ENCODE measurements at regions not wholly inside any gene's neighbourhood (a gene's known extent, or its start where the extent isn't known, plus 50 kb on each side); places are given as distances from the start of the nearest gene placed in this dataset.

DNA sequence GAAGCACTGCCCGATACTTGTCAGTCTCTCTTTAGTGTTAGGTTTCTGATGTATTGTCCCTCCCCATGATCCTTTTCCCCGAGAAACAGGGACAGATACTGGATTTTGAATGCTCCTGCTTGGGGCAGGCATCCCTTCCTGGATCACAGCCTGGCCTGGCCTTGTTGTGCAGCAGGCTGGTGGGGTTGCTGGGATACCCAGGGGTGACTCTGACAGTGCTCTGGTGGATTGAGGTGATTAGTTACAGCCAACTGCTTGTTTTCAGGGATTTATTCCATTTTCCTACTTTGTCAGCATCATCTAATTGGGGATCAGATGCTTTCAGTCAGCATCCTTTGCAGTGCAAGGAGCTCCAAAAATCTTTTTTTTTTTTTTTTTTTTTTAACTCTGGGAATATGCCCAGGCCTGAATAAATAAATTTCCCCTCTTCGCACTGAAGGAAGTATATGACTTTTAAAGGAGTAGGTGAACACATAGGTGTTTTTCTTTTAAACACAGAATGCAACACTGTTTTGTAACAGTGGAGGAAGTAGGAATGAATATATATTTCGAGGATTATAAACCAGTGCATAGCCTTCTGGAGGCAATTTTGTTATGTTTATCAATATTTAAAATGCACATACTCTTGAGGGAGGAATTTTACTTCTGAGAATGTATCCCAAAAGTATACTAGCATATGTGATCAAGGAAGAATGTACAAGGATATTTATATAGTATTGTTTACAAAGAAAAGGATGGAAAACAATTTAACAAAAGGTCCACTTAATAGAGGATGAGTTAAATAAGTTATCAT lies 127.3 kb upstream of the ELL2 start:
- no peak for DNase-seq

DNA sequence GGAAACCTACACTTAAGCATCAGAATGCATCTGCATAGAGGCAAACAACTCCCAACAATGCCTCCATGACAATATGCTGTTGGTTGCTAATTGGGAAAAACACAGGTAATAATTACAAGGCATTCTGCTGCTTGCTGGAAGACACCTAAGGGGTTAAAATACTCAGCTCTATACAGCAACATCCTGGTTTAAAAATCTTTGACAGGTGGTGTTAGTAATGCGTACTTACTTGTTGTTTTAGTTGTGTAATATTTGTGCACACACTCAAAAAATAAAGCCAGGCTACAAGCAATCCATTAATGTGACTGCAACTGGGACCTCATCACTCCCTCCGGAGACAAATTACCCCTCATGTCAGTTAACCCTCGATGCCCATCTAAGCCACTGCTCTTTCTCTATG lies 126.3 kb upstream of the ELL2 start:
- DNase-seq = peak; percentile 40

DNA sequence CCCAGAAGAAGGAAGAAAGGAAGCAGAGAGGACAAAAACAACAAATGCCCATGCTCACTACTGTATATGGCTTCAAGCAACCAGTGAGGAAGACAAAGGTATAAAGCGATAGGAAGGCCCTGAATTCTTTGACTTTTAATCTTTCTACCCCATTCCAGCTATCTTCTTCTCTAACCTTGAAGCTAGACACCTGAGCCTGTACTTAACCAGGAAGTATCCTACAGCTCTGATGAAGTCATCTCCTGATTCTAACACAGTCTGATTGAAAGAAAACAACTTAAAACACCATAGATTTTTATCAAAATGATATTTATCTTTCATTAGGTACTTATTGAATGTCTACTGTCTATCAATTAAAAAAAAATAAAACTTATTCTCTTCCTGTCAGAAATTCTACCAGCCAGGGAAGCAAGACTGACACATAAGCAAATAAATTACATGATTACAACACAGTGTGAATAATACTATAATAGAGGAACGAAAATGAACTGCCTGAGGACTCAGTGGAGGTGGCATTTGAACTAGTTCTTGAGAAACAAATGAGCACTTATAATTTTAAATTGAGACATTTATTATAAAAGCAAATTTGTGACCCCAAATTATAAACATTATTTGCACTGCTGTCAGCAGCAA lies 123.3 kb upstream of the ELL2 start:
- no peak for DNase-seq

DNA sequence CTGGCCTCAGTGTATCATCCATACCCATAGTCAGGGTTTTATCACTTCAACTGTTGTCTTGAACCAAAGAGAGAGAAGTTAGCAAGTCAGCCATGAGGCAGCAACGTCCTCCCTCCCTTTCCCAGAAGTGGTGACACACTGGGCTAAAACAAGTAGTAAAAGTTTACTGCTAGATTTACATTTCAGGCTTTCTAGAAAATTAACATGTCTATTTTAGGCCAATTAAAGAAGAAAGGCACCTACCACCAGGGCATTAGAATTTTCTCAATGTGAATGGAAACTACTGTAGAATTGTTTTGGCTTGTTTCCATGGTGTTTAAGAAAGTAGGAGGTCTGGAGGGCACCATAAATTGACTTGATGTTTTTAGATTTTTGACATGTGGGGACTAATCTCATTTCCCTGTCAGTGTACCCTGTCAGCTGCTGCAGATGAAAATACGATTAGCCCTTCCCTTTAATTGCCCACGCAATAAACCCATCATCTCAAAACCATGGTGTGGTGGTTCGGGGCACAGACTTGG lies 121.8 kb upstream of the ELL2 start:
- DNase-seq = no peak

DNA sequence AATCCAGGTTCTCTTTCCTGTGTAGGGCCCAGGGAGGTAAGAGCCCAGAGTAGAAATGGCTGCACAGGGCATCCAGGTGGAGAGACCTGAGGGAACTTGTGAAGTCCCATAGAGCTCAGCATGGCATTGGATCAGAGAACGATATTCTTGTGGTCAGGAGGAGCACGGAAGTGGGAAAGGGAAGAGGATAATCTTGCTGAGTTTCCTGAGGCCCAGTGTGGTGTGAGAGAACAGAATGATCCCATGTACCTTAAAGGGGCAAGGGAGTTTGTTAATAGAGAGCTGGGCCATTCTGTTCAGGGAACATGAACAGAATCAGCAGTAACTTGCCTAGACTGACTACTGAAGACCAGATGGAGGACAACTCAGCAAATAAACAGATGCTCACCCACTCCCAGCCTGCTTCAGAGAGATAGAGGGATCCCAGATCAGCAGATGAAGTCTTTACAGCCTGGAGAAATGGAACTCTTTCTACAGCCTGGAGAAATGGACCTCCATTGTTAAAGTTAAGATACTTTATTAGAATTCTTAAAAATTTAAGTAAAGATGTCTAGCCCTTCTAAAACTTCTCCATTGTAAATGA lies 119.7 kb upstream of the ELL2 start:
- no peak for DNase-seq

DNA sequence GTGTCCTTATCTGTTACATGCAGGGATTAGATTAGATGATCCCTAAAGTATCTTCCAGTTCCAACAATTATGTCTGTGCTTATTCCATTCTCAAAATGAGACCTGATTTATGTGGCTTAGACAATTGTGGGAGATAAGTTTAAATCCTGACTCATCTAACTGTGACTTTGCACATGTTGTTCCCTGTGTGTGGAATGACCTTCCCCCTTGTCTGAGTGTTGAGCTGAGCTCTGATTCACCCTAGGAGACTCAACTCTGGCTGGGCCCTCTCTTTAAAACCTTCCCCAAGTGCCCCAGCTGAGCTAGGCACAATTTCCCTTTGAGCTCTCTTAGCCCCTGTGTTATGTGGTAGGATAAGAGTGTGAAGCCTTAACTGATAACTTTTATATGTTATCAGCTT lies 118.9 kb upstream of the ELL2 start:
- DNase-seq = no peak

DNA sequence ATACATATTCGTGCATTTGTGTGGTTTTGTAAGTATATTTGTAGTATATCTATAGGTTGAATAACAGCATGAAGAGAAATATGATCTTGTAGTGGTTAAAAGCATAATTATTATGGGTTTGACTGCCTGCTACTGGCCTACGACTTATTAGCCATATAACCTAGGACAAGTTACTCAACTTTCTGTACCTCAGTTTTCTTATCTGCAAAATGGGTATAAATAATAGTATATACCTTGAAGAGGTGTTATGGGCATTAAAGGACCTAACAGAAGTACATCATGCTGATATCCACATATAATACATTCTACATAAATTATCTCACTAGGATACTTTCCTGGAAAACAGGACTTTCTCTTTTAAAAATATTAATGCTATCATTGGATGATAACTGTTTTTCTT lies 118.3 kb upstream of the ELL2 start:
- DNase-seq = no peak

DNA sequence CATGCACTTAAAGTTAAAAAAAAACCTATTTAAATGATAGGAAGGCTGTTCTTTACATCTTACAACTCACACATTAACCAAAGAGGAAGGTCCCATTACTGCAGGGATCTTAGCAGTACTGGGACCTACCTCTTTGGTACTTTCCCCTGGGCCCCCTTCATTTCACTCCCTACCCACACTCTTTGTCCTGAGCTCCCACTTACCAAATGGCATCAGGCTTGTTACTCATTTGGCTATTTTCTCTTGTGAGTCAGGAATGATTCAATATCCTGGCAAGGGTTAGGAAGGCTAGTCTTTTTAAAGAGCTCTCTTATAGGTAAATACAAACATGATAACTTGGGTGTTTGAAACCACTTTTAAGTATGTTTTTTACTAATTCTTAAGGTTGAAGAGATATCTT lies 117.4 kb upstream of the ELL2 start:
- no peak for DNase-seq

DNA sequence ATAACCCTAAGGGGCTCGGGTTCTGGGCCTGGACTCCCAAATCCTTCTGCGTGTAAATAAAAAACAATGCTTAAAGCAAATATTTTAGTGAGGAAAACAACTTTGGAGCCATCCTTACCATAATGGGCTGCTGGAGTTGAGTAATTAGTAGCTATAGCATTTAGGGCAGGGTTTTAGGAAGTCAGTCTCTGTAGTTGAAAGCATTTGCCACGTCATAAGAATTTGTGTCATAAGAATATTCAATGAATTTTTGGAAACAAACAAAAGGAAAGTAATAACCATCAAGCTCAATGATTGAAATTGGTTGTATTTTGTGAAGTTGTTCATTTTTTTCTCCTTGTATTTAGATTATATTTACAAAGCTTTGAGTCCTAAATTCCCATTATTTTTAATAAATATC lies 114.8 kb upstream of the ELL2 start:
- DNase-seq = no peak

DNA sequence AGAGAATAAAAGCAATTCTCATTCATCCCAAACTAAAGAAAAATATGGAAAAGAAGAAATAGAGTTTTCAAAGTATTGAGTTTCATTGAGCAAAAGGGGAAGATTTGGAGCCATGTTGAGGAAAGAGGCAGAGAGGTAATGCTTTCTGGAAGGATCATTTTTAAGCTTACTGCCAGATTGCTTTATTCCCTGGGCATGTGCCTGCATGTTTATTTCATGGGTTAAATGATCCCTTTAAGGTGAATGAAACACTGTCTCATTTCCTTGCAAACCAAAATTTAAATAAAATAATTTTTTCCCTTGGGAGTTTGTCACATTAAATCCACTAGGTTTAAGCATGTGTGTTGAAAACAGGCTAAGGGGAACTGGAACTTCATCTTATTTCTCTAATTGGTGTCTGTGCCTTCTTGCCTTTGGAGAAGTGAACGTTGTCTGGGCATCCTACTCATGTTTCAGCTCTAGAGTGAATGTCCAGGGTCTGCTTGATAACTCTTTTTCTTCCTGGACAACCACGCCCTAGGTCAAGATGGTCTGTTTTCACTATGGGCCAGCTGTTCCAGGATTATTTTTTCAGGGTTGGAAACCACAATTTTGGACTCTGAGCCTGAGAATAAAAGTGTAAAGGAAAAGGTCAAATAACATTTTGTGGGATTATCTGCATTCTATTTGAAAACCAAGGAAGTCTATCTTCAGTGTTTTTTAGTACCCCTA lies 114.1 kb upstream of the ELL2 start:
- no peak for DNase-seq

DNA sequence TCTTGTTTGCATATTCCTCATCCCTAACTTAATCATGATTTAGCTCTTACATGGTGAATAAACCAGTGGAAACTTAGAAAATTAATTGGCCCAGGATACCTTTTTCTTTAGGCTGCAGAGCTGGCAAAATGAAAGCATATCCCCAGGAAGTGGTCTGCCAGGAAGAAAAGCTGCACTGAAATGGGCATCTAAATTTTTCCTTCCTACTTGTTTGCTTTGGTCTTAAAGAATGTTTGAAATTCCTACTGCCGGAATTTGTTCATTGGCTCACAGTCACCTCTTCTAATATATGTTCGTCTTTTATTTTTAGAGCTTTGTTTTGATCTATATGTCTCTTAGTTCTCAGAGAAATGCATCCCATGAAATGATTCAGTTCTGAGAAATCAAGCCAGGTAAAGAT lies 113.2 kb upstream of the ELL2 start:
- DNase-seq = no peak

DNA sequence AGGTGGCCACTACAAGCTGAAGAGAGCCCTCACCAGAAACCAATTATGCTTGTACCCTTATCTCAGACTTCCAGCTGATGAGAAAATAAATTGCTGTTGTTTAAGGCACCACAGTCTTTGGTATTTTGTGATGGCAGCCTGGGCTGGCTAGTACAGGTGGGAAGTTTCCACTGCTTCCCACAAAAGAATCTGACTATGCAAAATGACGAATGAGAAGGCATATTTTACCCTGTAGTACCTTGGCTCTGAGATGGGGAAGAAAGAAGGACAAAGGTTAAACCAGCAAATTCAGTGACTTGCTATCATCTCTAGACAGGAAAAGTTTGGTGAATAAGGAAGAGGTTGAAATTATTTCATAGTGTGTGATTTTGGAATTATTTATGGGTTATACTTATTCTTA lies 112.8 kb upstream of the ELL2 start:
- no peak for DNase-seq

DNA sequence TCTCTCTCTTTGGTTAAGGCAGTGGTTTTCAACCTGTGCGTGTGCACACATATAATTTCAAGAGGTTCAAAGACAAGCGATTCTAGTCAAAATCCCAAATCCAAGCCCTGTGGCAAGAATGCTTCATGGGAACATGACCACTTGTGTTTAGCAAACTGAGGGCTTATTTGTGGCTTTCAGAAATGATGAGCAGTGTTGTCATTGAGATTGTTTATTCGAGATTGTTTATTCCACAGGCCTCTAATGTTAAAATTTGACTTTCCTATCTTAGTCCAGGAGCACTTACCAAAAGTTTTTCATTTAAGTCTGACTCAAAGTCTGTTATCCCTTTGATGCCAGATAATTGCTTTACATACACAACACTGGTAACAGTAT lies 111.1 kb upstream of the ELL2 start:
- no peak for DNase-seq

DNA sequence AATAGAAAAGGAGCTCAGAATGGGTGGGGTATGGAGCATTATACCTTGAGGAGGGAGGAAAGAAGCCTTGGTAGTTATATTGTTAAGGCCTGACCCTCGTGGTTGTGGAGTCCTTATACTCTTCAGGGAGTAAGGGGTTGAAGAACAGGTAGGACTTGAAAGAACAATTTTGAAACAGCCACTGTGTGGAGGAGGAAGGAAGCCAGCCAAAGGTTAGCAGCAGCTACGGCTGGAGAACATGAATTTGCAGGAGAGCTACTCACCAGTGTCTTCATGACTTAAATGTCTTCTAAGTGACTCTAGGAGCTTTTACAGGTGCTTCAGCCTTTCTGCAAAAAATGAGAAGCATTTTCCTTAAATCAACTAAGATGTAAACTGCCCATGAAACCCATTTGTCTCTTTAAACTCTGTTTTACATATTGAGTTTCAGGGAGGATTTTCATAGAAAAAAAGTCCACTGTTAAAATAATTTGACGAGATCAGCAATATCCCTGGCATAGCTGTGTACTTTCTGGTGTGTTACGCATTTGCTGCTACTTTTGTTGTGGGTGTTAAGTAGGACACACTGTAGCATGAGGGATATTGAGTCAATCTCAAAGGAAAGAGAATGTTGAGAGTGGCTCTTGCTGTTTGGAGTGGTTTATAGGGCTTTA lies 110.6 kb upstream of the ELL2 start:
- no peak for DNase-seq

DNA sequence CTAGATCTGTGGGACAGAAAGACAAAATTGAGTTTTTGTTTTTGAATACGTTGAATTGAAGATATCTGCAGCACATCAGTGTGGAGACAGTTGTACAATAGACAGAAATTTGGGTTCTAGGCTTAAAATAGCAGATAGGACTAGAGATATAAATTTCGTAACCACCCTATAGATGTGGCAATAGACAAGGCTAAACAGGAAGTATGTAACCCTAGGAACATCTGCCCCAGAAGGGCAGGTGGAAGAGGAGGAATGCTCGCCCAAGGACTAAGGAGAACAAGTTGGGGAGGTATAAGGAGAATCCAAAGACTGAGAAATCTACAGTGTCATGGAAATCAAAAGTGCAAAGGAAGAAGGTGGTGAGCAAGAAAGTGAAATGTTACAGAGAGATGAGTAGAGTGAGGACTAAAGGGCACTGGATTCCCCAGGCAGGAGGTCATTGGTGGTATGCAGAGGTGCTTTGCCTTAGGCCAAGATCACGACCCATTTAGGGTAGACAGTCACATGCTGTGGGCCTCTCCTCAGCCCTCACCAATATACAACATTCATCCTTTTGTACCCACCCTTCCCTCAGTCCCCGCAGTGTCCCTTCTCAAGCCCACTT lies 109.1 kb upstream of the ELL2 start:
- no peak for DNase-seq

DNA sequence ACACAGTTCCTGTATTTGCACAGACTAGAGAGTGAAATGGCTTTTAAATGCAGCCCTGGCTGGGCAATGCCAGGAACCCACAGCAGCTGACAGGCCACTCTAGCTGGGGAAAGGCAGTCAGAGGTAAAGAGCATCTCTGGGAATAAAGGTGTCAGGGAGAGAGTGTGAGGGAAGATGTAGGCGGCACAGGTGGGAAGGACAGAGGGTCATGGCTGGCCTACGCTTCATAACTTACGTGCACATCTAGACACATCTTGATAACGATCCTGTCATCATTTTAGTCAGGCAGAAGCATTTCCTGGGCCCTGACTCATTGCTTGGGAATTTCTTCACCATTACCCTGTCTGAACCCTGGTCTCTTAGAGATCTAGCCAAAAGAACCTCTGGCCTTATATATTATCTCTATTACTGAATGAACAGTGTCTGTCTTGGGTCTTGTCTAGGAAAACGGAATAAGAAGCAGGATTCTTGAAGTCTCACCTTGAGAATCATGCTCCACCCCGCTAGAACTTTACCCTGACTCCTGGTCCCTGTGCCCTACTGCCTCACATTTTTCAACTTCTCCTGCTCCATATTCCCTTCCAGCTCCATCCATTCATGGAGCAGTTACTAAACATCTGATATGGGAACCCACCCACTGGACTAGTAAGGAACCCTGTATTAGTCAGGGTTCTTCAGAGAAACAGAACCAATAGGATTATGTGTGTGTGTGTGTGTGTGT lies 106.4 kb upstream of the ELL2 start:
- DNase-seq = no peak

DNA sequence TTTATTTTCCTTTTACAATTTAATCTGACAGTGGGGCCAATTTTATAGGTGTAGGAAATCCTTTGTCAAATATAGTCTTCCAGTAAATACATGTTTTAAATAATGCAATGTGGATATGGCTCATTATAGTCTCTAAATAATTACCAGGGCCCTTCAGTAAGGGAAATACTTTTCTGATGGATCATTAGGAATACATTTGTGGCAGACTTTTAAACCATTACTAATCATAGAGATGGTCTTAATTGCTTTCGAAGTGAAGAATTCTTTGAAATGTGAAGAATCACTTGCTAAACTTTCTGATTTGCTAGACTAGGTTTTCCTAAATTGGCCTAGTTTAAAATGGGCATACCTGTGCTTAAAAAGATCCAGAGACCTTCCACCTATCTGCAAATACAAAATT lies 105.6 kb upstream of the ELL2 start:
- DNase-seq = no peak

DNA sequence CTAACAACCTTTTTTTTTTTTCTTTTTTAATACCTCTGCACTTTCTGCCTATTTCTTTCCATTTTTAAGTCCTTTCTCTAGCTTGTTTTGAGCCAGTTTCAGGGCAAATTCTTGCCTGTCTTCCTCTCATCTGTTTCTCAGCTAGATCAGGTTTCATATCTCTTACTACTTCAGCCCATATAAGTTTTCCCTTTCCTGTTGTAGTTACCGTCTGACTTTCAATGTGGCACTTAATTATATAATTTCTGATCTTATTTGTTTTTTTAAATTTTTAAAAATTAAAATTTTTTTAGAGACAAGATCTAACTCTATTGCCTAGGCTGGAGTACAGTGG lies 104.7 kb upstream of the ELL2 start:
- no peak for DNase-seq

DNA sequence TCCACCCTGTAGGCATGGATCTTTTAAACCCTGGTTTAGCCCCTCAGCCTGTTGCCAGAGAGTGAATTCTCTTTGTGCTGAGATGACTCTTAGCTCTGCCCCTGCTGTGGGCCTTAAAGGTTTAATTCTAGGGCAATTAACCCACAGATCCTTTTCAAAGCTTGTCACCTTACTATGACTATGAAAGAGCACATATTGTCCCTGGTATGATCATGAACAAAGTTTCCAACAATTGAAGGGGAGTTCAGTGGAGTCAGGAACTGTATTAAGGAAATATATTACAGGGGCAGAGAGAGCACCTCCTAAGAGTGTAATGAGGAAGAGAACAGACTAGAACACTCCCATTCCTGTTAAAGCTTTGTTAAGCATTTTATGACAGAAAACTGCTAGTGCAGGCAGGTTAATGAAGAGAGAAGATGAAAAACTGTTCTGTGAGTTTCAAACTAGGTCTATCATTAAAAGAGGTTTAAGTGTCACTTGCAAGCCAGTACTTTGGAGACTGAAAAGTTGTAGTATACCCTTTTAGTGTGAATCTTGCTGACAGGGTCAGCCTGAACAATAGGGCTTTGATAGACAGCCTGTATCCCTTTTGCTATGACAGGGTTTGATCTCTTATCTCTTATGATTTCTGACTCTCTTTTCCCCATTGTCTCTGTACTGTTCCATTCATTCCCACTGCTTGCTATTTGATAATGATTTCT lies 104.2 kb upstream of the ELL2 start:
- DNase-seq = peak; percentile 59

DNA sequence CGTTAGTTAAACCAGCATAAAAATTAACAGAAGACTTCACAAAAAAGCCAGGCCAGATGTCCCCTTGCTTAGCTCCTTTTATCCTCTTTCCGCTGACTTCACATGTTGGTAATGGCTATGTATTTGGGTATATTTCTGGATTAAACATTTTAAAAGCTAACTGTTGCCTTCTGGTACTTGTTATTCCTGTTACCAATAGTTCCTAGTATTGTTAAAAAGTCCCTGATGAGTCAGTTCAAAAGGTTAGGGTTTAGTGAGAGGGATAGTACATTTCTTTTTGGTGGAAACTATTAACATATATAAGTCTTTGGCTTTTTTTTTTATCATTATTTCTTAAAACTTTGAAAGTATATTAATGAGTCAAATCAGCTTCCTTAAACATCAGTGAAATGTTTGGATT lies 103.2 kb upstream of the ELL2 start:
- DNase-seq = no peak

DNA sequence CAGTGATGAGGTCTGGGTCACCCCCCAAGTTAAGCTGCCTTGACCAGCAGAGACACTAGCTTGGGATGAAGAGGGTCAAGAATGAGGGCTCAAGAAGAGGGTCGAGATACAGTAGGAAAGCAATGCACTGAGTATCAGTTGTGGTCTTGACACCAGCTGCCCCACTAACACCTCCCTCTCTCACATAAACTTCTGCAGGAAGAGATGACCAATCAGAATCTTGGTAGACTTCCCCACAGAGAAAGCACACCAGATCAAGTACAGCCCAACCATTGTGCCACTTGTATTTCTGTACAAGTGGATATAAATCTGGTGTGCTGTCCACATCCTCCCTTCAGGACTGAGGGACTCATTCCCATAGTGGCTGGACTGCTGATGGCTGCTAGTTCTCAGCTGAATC lies 101.2 kb upstream of the ELL2 start:
- no peak for DNase-seq

DNA sequence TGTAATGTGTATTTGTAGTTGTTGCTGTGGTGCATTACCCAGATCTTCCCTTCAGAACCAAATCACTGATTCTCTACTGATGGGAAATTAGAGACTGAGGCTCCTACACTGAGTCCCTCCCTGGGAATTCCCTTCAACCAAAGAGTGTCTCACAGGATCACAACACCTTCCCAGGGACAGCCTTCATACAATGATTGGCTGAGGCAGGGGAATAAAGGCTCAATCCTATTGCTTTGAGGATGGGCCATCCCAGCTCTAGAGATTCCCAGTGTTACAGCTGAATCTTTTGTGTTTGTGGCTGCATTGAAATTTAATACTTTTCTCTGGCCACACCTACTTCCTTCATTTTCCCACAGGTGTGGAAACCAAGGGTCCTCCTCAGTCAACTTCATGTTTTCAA lies 96.4 kb upstream of the ELL2 start:
- DNase-seq = no peak
